ENCODE measurements at regions not wholly inside any gene's neighbourhood (a gene's known extent, or its start where the extent isn't known, plus 50 kb on each side); places are given as distances from the start of the nearest gene placed in this dataset.

DNA sequence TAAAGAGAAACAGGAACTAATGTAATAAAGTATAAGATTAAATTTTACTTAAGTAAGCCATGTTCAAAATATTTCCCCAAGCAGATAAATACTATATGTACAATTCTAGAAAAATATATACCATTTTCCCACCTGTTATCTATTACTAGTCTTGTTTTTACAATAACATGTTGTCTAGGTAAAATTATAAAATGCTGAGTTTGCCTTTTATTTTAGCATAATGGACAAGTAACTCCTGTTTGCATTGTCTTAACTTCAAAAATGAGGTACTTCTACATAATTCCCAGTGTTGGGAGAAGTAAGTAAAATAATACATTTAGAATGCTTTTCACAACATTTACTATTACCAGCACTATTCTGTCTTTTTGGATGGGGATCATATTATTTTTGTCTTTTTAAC is 800.5 kb downstream of the SLITRK6 start (continued):
- TF ChIP-seq EZH2 (IDR thresholded peaks at IDR 0.05; ENCODE audit: low read depth, unreplicated experiment): no peak
- no peak for TF ChIP-seq EZH2phosphoT487 (IDR thresholded peaks at IDR 0.05; ENCODE audit: unreplicated experiment)
- TF ChIP-seq JUNB (IDR thresholded peaks at IDR 0.05; ENCODE audit: unreplicated experiment): no peak

DNA sequence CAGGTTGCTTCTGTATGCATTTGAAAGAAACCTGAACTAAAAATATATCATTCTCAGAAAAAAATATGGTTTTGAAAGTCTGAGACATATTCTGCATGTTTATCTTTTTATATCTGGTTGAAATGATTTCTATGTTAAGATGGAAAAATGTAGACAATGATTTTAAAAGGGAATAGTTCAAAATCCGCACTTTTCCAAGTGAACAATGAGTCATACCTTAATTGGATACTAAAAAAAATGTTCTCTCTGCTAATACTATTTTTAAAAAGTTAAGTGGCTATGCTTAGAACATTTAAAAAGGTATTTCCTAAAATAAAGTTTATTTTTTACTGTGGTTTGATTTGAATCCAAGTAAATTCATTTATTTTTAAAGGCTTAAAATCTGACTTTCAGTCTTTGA is 801.4 kb downstream of the SLITRK6 start:
- H3K4me3 Mint-ChIP-seq: no peak overlapping the region
- Histone ChIP-seq H3K9me2 (ENCODE audit: insufficient read depth) (no peaks in the 10 kb centered on the region), H3K27ac (ENCODE audit: low read depth) (no peak overlapping the region), H3K4me1 (ENCODE audit: insufficient read depth) (no peaks in the 10 kb centered on the region), H3K4me2 (no peak overlapping the region), H3F3A (replicated peaks; ENCODE audit: low read depth) (no peaks in the 10 kb centered on the region), H3K27me3 (ENCODE audit: insufficient read depth) (no peaks in the 10 kb centered on the region), H3K79me2 (replicated peaks; ENCODE audit: insufficient read depth) (no peaks in the 10 kb centered on the region), H3K36me3 (ENCODE audit: insufficient read depth) (no peaks in the 10 kb centered on the region), H2AFZ (no peak overlapping the region), H4K20me1 (replicated peaks; ENCODE audit: insufficient read depth) (no peaks in the 10 kb centered on the region), H3K4me3 (no peak overlapping the region)
- ATAC-seq (no peak), DNase-seq (ENCODE audit: low spot score) (no peak)
- H3K27me3 Mint-ChIP-seq (ENCODE audit: insufficient read depth, low read depth, poor library complexity): no peaks in the 10 kb centered on the region
- H3K36me3 Mint-ChIP-seq (ENCODE audit: low read depth): no peaks in the 10 kb centered on the region
- TF ChIP-seq ZNF114 (CRISPR knock-in tag; IDR thresholded peaks at IDR 0.05) (no peak), JUNB (IDR thresholded peaks at IDR 0.05; ENCODE audit: unreplicated experiment) (no peak), EZH2 (IDR thresholded peaks at IDR 0.05; ENCODE audit: low read depth, unreplicated experiment) (no peak), ZNF331 (CRISPR knock-in tag; IDR thresholded peaks at IDR 0.05; ENCODE audit: low read depth) (no peak), STAT1 (IDR thresholded peaks at IDR 0.05; ENCODE audit: unreplicated experiment) (no peak), POLR2AphosphoS5 (IDR thresholded peaks at IDR 0.05; ENCODE audit: low read depth) (no peak), CTCF (conservative IDR thresholded peaks at IDR 0.05; ENCODE audit: low read depth in 2 of 2) (no peak), REST (IDR thresholded peaks at IDR 0.05; ENCODE audit: unreplicated experiment) (no peak)
- TF ChIP-seq, protein P1, sequence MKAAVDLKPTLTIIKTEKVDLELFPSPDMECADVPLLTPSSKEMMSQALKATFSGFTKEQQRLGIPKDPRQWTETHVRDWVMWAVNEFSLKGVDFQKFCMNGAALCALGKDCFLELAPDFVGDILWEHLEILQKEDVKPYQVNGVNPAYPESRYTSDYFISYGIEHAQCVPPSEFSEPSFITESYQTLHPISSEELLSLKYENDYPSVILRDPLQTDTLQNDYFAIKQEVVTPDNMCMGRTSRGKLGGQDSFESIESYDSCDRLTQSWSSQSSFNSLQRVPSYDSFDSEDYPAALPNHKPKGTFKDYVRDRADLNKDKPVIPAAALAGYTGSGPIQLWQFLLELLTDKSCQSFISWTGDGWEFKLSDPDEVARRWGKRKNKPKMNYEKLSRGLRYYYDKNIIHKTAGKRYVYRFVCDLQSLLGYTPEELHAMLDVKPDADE (IDR thresholded peaks at IDR 0.05): no peak
- H3K27ac Mint-ChIP-seq: no peak overlapping the region
- no peaks in the 10 kb centered on the region for H3K9me3 Mint-ChIP-seq
- H3K4me1 Mint-ChIP-seq: no peaks in the 10 kb centered on the region
